ENCODE measurements at regions not wholly inside any gene's neighbourhood (a gene's known extent, or its start where the extent isn't known, plus 50 kb on each side); places are given as distances from the start of the nearest gene placed in this dataset.

- Histone ChIP-seq H3K27ac (ENCODE audit: low read depth in 1 of 2, low read length in 1 of 2) (no peak overlapping the region), H3K27me3 (ENCODE audit: control insufficient read depth in 2 of 2, insufficient read depth in 1 of 2, low read length in 1 of 2) (no peaks in the 10 kb centered on the region)
- no peak for DNase-seq (ENCODE audit: low read depth in 6 of 9, low spot score in 9 of 9)
Measured at GRCh38 chr9:2560180-2560579, 61.4 kb upstream of the VLDLR start.

GRCh38 chr9:2565676-2566340, 55.8 kb upstream of the VLDLR start:
- no peaks in the 10 kb centered on the region for H3K27me3 ChIP-seq (ENCODE audit: control insufficient read depth in 2 of 2, insufficient read depth in 1 of 2, low read length in 1 of 2)
- no peak overlapping the region for H3K4me3 ChIP-seq (ENCODE audit: low read length in 2 of 2)
- H3K4me1 ChIP-seq (ENCODE audit: control insufficient read depth in 2 of 2, insufficient read depth in 2 of 2, low read length in 2 of 2) = no peaks in the 10 kb centered on the region
- no peaks in the 10 kb centered on the region for H3K9me3 ChIP-seq (ENCODE audit: control insufficient read depth in 2 of 2, insufficient read depth in 1 of 2, low read length in 1 of 2)
- DNase-seq (ENCODE audit: low read depth in 6 of 9, low spot score in 9 of 9) = no peak
- no peak overlapping the region for H3K27ac ChIP-seq (ENCODE audit: low read depth in 1 of 2, low read length in 1 of 2)
- no peaks in the 10 kb centered on the region for H3K36me3 ChIP-seq (ENCODE audit: control insufficient read depth in 2 of 2, insufficient read depth in 2 of 2, low read length in 1 of 2)
- WGBS = 98% methylated on average over 6 of the region's 6 CpGs

More at GRCh38 chr9:2560180-2560579, 61.4 kb upstream of the VLDLR start:
- Histone ChIP-seq H3K9me3 (ENCODE audit: control insufficient read depth in 2 of 2, insufficient read depth in 1 of 2, low read length in 1 of 2) (peaks cover 0 to 3% of the 10 kb centered on the region in 2 donors), H3K4me3 (ENCODE audit: low read length in 2 of 2) (no peak overlapping the region), H3K36me3 (ENCODE audit: control insufficient read depth in 2 of 2, insufficient read depth in 2 of 2, low read length in 1 of 2) (no peaks in the 10 kb centered on the region), H3K4me1 (ENCODE audit: control insufficient read depth in 2 of 2, insufficient read depth in 2 of 2, low read length in 2 of 2) (no peaks in the 10 kb centered on the region)

GRCh38 chr9:2567922-2568321, 53.7 kb upstream of the VLDLR start:
- no peaks in the 10 kb centered on the region for H3K9me3 ChIP-seq (ENCODE audit: control insufficient read depth in 2 of 2, insufficient read depth in 1 of 2, low read length in 1 of 2)
- DNase-seq (ENCODE audit: low read depth in 6 of 9, low spot score in 9 of 9) = no peak
- H3K27ac ChIP-seq (ENCODE audit: low read depth in 1 of 2, low read length in 1 of 2) = no peak overlapping the region
- H3K4me1 ChIP-seq (ENCODE audit: control insufficient read depth in 2 of 2, insufficient read depth in 2 of 2, low read length in 2 of 2) = no peaks in the 10 kb centered on the region
- no peaks in the 10 kb centered on the region for H3K27me3 ChIP-seq (ENCODE audit: control insufficient read depth in 2 of 2, insufficient read depth in 1 of 2, low read length in 1 of 2)
- H3K36me3 ChIP-seq (ENCODE audit: control insufficient read depth in 2 of 2, insufficient read depth in 2 of 2, low read length in 1 of 2) = no peaks in the 10 kb centered on the region
- no peak overlapping the region for H3K4me3 ChIP-seq (ENCODE audit: low read length in 2 of 2)

- H3K4me3 ChIP-seq (ENCODE audit: low read length in 2 of 2) = no peak overlapping the region
- H3K36me3 ChIP-seq (ENCODE audit: control insufficient read depth in 2 of 2, insufficient read depth in 2 of 2, low read length in 1 of 2) = no peaks in the 10 kb centered on the region
- no peaks in the 10 kb centered on the region for H3K4me1 ChIP-seq (ENCODE audit: control insufficient read depth in 2 of 2, insufficient read depth in 2 of 2, low read length in 2 of 2)
- DNase-seq (ENCODE audit: low read depth in 6 of 9, low spot score in 9 of 9) = no peak
- no peaks in the 10 kb centered on the region for H3K27me3 ChIP-seq (ENCODE audit: control insufficient read depth in 2 of 2, insufficient read depth in 1 of 2, low read length in 1 of 2)
- no peaks in the 10 kb centered on the region for H3K9me3 ChIP-seq (ENCODE audit: control insufficient read depth in 2 of 2, insufficient read depth in 1 of 2, low read length in 1 of 2)
- H3K27ac ChIP-seq (ENCODE audit: low read depth in 1 of 2, low read length in 1 of 2) = no peak overlapping the region
Measured at GRCh38 chr9:2568689-2569088, 52.9 kb upstream of the VLDLR start.

- no peaks in the 10 kb centered on the region for H3K27me3 ChIP-seq (ENCODE audit: control insufficient read depth in 2 of 2, insufficient read depth in 1 of 2, low read length in 1 of 2)
- no peak for DNase-seq (ENCODE audit: low read depth in 6 of 9, low spot score in 9 of 9)
- H3K36me3 ChIP-seq (ENCODE audit: control insufficient read depth in 2 of 2, insufficient read depth in 2 of 2, low read length in 1 of 2) = no peaks in the 10 kb centered on the region
- H3K4me1 ChIP-seq (ENCODE audit: control insufficient read depth in 2 of 2, insufficient read depth in 2 of 2, low read length in 2 of 2) = no peaks in the 10 kb centered on the region
- no peak overlapping the region for H3K4me3 ChIP-seq (ENCODE audit: low read length in 2 of 2)
- WGBS = 63% methylated on average over 7 of the region's 7 CpGs
- H3K9me3 ChIP-seq (ENCODE audit: control insufficient read depth in 2 of 2, insufficient read depth in 1 of 2, low read length in 1 of 2) = no peaks in the 10 kb centered on the region
- H3K27ac ChIP-seq (ENCODE audit: low read depth in 1 of 2, low read length in 1 of 2) = no peak overlapping the region
Measured at GRCh38 chr9:2570615-2571479, 50.7 kb upstream of the VLDLR start.
